Transverse colon (tissue), 4 donors: ENCODE measurements at regions not wholly inside any gene's neighbourhood (a gene's known extent, or its start where the extent isn't known, plus 50 kb on each side); places are given as distances from the start of the nearest gene placed in this dataset.

Experiments
- EP300 ChIP-seq: sonication (generic); formaldehyde crosslinking; IDR thresholded peaks from one replicate; pipeline ENCODE4 v1.6.1; 2017; ENCODE audit warnings: antibody characterized with exemption, low read depth
- POLR2A ChIP-seq: fragments of 450-650 bp; IDR thresholded peaks from one replicate; pipeline ENCODE4 v1.6.1; 2016; ENCODE audit warnings: antibody characterized with exemption, mild to moderate bottlenecking, moderate library complexity
- POLR2AphosphoS5 ChIP-seq, 3 donors: sonication (generic); formaldehyde crosslinking; IDR thresholded peaks; one replicate each; pipeline ENCODE4 v1.6.1; 2016; ENCODE audit warnings: antibody characterized with exemption in 3 of 3
- TF ChIP-seq, protein P1 (sequence below), 5 experiments: fragments of 200-600 bp in 3 of 5; fragments of 450-650 bp in 2 of 5; sonication (generic) in 3 of 5; IDR thresholded peaks; 1 replicate in 2 of 5; 2 replicates in 3 of 5; pipeline ENCODE4 v1.5.1; 2016 to 2017; ENCODE audit warnings: antibody characterized with exemption in 5 of 5, inconsistent platforms in 3 of 5, mild to moderate bottlenecking in 2 of 5, moderate library complexity in 1 of 5

DNA sequence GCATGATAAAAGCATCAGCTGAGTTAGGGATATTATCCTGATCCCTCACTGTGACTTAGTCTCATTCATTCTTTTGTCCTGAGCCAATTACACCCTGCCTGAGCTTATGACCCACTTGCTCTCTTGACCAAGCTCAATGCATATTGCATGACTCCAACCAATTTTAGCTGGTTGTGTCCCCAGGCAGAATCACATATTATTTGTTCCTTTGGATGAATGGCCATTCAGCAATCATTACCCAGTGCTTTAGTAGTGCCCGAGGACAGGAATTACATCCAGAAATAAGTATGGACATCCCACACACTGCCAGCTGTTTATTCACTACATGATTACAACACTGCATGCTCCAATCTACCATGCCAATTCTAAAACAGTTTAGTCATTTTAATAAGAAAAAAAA is 322.5 kb downstream of the ZBBX start:
- TF ChIP-seq EP300 (no peak), POLR2A (no peak), POLR2AphosphoS5 (IDR thresholded peaks at IDR 0.05) (no peak)
- TF ChIP-seq, protein P1, sequence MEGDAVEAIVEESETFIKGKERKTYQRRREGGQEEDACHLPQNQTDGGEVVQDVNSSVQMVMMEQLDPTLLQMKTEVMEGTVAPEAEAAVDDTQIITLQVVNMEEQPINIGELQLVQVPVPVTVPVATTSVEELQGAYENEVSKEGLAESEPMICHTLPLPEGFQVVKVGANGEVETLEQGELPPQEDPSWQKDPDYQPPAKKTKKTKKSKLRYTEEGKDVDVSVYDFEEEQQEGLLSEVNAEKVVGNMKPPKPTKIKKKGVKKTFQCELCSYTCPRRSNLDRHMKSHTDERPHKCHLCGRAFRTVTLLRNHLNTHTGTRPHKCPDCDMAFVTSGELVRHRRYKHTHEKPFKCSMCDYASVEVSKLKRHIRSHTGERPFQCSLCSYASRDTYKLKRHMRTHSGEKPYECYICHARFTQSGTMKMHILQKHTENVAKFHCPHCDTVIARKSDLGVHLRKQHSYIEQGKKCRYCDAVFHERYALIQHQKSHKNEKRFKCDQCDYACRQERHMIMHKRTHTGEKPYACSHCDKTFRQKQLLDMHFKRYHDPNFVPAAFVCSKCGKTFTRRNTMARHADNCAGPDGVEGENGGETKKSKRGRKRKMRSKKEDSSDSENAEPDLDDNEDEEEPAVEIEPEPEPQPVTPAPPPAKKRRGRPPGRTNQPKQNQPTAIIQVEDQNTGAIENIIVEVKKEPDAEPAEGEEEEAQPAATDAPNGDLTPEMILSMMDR (IDR thresholded peaks at IDR 0.05), result no peak
